ENCODE measurements at regions not wholly inside any gene's neighbourhood (a gene's known extent, or its start where the extent isn't known, plus 50 kb on each side); places are given as distances from the start of the nearest gene placed in this dataset.

DNA sequence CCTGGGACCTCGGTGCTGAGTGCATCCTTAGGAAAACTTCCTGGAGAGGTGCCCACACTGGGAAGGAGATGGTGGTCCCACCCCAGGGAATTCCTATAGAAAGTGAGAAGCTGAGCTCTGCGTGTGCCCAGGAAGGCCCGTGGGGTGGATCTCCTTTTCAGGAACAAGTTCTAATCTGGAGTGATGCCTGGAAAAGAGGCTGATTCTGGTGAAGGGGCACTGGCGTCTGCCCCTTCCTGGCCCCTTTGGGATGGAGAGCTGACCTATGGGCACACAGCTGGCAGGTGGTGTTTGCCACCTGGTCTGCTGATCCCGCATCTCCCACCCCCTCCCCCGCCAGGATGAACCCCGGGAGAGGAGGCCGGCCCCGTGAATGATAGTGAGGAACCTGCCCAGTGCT is 142.0 kb upstream of the RTL1 start:
- no peak for DNase-seq (ENCODE audit: low spot score)

DNA sequence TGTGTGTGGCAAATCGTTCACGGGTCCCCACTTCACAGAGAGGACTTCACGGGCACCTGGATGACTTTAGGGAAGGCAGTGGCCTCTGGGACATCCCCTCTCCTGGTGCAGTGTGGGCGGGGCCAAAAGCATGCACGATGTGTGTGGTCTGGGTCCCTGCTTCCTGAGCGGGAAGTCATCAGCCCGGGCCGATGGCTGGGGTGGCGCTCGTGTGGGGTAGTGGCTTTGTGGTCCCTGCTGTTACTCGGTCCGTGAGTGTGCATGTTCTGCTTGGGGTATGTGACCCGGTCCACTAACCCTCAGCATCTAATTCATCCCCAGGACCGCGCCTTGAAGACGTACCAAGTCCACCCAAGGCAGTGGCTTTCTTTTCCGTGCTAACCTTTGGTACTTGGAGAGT is 142.5 kb upstream of the RTL1 start:
- no peak for DNase-seq (ENCODE audit: low spot score)

DNA sequence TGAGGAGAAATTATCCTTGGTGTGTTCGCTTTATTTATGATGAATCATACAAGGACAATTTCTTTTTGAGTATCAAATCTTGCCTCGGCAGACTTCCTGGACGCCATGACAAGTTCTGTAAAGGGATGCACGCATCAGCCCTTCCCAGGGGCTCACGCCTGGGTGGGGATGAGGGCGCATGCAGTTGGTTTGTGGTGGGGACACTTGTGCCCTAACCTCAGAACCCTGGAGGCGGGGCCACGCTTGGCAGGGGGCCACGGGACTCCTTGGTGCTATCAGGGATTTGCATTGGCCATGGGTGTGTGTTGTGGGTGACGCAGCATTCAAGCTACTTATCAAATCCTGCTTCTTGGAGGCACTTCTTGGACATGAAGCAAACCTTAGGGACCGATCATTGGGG is 143.8 kb upstream of the RTL1 start:
- DNase-seq (ENCODE audit: low spot score), result no peak

DNA sequence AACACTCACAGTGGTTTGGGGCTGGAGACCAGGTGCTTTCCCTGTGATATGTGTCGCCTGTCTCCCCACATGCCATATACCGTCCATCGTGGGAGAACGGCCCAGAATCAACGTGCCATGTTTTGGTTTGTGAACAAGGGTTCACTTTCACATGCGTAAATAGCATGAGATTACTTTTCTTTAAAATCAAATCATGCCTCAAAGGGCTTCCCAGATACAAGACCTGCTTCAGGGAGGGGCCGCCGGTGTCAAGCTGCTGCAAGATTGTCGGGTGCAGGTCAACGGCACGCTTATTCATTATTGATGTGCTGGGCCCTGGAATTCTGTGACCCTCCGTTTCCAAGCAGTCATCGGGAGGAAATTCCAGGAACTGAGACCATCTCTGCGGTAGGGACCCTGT is 145.2 kb upstream of the RTL1 start:
- DNase-seq (ENCODE audit: low spot score), result no peak

DNA sequence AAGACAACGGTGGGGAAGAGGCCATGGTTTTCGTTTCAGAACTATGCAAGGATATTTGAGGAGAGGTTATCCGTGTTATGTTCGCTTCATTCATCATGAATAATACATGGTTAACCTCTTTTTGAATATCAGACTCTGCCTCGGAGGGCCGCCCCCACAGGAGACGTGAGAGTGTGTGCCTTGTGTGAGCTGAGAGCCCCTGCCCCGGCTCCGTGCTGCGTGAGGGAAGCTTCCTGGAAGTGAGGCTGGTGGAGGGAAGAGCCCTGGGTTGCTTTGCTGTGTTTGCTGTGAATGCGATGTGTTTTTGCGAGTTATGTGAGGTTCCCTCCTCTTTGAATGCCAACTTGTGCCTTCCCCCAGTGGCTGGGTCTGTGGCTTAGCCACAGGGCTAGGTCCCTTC is 146.0 kb upstream of the RTL1 start:
- no peak for DNase-seq (ENCODE audit: low spot score)

DNA sequence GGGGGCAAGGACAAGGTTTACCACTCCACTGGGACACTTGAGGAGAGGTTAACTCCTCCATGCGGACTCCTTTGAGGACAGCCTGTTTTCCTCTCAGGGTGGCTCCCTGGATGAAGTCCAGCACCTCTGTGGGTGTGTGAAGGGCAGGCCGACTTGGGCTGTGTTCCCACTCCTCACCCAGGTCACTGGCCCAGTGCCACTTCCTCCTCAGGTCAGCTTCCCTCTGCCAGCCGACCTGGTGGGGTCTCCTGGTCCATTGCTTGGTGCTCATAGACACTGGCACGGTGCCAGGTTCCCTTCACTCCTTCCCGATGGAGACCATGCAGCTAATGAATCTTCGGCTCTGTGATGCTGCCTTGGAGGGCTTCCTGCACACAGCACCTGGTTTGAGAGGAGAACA is 146.4 kb upstream of the RTL1 start:
- DNase-seq (ENCODE audit: low spot score), result no peak

DNA sequence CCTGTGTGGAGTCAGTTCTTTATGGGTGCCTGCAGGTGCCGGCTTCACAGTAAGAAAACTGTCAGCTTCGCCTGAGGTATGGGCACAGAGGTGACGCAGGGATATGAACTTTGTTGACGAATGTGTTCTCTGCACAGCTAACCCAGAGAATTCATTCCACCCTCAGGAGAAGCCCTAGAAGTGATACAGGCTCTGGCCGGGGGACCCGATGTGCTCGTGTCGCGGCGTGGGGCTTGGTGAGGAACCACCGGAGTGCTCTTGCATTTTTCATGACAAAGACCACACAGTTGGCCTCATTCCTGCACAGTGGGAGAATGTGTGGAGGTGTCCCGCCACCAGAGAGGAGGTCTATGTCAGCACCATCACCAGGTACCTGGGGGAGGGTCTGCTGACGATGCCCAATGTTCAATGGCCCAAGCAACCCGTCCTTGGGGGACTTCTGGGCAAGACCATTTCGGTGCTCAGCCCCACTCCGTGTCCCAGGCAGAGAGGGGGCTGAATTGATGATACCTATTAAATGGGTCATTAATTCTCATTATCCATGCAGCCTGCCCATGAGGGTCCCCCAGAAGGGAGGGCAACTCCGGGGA is 147.5 kb upstream of the RTL1 start:
- no peak for DNase-seq (ENCODE audit: low spot score)

DNA sequence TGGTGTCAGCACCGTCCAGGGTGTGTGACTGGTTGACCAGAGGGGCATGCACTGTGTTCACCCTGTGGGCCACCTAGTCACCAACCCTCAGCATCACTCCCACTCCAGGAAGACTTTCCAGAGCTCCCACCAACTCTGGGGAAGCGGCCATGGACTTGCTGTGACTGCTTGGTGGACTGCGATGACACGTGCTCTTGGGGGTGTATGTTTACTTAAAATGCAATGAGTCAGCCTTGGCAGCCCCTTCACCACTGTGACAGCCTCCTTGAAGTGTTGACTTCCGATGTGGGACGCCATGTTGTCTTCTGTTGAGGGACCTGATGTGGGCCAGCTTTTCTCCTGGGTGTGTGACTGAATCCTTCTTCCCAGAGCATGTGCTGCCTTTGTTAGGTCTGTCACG is 151.1 kb upstream of the RTL1 start:
- no peak for DNase-seq (ENCODE audit: low spot score)

DNA sequence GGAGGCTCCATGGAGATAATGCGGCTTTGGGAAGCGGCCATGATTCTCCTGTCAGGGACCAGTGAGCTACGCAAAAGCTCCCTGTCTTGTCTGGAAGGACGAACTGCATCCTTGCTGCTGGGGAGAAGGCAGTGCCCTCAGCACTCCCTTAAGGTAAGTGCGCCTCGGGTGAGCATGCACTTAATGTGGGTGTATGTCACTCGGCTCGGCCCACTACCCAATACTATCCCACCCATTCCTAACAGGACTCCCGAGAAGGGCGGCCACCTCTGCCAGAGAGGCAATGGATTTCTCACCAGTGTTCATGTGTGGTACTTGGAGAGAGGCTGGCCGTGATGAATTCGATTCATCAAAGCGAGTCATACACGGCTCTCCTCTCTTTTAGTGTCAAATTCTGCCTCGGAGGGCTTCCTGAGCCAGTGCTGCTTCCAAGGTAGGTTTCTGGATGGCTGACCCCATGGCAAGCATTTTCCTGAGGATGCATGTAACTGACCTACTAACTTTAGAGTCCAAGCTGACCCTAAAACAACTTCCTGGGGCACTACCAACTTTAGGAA is 151.7 kb upstream of the RTL1 start:
- no peak for DNase-seq (ENCODE audit: low spot score)

DNA sequence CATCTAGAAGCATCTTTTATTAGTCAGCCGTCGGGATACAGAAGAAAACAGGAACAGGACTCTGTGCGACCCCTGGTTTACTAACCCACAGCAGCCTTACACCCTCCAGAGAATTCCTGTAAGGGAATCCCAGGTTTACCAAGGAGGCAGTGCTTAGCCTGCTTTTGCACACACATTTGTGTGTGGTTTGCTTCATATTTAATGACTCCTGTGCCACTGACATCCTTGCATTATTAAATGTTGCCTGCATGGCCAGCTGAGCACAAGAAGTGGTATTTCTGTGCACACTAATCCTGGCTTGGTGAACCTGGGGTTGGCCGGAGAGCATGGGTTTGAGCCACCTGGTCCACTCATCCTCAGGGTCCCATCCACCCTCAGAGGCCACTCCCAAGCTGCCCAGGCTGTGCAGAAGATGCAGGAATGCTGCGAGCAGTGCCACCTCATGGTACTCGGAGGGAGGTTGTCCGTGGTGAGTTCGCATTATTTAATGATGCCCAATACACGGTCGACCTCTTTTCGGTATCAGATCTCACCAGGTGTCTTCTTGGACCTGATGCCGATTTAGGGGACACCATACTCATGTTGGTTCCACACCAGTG is 152.4 kb upstream of the RTL1 start:
- no peak for DNase-seq (ENCODE audit: low spot score)

DNA sequence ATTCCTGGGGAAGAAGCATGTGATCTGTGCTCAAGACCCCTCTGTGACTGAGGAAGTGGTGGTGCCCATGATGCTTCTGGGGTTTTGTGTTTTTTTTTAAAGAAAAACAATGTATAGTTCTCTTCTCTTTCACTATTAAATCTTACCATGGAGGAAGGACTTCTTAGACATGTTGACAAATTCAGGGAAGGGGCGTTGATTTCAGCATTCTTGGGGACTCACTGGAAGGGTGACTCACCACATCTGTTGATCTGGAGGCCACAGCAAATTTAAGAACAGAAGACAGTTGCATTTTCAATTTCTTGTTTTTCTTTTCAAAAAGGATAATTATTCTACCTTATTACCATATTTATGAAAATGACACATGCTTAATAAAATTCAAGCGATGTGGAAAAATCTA is 152.9 kb upstream of the RTL1 start:
- no peak for DNase-seq (ENCODE audit: low spot score)

DNA sequence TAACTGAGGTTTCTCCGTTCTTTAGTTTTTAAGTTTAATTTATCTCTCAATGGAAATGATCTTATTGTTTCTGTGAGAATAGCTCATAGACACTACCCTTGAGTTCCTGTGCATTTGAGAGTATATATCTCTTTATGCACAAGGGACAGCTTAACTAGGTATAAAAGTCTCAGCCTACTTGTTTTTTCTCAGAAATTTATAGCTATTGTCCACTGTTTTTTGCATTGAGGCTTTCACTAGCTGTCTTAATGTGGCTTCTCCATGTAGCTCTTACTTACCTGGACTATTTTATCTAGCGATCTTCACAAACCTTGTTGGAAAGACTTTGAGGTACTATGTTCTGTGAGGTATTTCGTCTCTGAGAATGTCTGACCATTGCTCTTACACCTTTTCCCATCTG is 153.9 kb upstream of the RTL1 start:
- DNase-seq (ENCODE audit: low spot score), result no peak

DNA sequence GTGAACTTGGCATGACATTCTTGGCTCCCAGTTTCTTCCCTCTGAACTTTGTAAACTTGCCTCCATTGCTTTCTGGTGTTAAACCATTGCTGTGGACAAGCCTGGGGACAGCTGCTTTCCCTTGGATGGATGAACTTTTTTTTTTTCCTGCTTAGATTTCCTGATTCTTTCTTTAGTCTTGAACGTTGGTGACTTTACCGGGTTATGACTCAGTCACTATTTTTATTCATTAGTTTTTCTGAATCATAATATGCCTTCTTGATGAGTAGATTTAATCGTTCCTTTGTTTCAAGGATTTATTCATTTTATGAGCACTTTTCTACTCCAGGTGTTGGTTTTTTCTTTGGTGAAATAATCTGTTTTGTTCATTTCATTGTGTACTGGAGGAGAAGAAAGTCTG is 155.0 kb upstream of the RTL1 start:
- DNase-seq (ENCODE audit: low spot score), result no peak

DNA sequence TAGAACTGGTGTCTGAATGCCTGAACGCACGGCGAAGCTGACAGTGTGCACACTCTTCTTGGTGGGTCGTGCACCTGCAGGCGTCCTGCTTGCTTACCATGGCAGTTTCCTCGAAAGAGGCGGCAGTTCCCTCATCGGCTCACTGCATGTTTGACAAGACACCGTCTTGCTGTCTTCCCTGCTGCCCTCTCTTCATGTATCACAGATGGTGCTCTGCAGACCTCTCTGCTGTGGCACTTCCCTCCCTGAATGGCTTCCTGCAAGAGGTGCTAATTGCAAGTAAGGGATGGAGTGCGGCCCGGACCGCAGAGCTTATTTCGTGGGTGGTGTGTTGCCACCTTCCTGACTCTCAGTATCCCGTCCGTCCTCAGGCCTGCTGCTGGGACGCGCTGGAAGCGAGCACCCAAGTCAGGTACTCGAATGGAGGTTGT is 156.7 kb upstream of the RTL1 start:
- no peak for DNase-seq (ENCODE audit: low spot score)

DNA sequence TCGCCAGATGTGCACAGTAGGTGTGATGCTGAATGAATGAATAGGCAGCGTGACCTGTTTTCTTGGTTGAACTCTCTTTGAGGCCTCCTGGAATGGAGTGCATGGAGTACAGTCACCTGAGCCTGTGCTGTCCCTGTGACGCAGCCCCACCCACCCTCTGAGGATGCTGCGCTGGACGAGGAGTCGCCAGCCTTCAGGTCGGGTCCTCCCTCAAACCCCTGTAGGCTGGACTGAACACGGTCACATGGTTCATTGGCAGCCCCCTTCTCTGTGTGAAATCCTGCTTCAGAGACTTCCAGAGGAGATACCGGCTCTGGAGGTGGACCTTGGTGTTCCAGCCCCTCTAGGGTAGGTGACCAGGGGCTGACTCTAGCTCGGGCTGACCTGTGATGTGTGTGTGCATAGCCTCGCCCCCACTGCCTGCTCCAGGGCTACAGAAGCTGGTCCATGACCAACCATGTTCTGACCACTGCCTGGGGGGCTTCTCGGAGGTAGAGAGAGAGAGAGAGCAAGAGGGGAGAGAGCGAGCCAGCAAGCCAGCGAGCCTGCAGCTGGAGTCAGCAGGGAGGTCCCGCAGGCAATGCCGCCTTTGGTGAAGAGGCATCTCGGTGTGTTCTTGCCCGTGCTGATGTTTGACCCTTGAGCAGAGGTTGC is 158.0 kb upstream of the RTL1 start:
- DNase-seq (ENCODE audit: low spot score), result no peak

DNA sequence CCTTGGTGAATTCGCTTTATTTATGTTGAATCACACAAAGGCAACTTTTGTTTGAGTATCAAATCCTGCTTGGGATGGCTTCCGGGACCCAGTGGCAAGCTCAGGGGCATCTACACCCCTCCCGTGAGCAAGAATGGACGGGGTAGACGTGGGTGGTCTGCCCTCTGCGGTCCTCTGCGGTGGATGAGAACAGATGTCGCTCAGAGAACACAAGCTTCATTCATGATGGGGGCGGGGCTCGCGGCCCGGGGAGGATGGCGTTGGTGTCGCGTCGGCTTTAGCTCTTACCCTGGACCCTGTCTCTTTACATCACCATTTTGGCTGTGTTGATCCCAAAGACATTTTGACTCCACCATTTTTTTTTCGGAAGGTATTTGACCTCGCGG is 158.5 kb upstream of the RTL1 start:
- DNase-seq (ENCODE audit: low spot score), result no peak

DNA sequence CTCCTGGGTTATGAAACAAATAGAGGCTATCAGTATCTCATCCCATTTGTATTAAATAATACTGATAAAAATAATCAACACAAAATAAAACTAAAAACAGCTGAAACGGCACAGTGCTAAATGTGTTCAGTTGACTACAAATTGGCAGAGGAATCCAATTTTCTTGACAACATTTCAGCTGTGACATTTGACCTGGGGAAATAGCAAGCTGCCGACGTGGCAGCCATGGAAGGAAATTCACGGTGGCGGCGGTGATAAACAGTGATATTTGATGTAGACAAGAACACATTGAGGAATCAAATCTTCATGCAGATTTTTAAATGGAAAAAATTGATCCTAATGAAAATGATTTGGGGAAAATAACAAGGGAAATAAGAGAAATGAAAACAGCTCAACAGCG is 159.1 kb upstream of the RTL1 start:
- DNase-seq (ENCODE audit: low spot score), result no peak

DNA sequence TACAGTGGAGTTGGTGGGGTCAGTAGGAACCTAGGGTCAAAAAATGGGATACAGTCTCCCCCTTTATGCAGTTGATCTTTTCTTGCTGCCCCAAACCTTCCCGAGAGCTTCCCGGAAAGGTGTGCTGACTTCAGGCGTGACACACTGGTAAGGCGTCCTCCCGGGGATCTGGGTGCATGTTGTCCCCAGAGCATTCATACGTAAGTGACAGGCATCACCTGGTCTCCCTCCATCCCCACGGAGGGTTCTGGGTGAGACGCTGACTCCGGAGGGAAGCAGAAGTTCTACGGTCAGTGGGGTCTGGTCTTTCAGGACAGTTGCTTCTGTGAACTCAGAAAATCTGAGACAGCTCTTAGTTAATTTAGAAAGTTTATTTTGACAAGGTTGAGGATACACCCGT is 159.6 kb upstream of the RTL1 start:
- no peak for DNase-seq (ENCODE audit: low spot score)

DNA sequence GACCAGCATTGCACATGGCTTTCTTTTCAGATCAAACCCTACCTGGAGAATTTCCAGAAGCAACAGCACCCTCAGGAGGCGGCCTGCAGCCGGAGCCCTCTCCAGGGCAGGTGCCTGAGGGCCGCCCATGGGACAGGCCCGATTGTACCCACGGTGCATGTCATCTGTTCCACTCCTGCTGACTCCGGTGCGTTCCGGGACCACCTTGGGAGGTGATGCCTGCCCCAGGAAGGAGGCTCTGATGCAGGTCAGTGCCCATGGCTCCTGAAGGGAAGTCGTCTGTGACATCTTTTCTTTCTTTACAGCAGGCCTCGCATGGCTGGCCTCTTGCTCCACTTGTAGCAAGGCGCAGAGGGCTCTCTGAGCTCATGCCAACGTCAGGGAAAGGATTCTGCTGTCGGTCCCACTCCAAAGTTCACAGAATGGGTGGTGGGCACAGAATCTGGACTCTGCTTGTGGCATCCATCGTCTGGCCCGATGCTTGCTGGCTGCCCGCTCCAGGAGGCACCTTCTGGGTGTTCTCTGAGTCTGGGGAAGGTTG is 160.7 kb upstream of the RTL1 start:
- DNase-seq (ENCODE audit: low spot score), result no peak

DNA sequence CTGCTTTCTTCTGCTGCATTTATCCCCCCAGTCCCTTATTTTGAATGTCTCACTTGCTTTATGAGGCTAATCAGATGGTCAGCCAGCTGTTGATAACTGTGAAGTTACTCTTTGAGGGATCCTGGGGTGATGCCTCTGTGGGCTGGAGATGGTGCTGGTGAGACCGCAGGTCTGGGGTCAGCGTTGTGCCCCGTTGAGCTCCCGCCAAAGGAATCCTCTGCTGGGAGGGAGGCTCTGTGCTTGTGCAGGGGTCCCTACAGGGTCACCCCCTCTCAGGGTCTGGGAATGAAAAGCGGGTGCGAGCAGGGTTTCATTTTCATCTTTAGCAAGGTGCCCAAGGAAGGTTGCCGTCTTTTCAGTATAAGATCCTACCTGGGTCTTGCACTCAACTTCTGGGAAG is 161.2 kb upstream of the RTL1 start:
- DNase-seq (ENCODE audit: low spot score), result no peak

DNA sequence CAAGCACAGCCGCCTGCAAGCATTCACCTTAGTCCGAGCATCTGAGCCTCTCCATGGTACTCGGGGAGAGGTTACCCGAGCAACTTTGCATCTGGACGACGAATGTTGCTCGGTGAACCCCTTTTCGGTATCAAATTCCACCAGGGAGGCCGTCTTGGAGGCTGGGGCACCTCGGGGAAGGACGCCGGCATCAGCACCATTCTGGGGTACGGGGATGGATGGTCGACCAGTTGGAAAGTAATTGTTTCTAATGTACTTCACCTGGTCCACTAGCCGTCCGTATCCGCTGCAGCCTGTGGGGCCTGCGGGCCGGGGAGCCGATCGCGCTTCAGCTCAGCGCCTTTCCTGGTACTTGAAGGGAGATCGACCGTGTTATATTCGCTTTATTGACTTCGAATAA is 161.7 kb upstream of the RTL1 start:
- DNase-seq (ENCODE audit: low spot score), result no peak

DNA sequence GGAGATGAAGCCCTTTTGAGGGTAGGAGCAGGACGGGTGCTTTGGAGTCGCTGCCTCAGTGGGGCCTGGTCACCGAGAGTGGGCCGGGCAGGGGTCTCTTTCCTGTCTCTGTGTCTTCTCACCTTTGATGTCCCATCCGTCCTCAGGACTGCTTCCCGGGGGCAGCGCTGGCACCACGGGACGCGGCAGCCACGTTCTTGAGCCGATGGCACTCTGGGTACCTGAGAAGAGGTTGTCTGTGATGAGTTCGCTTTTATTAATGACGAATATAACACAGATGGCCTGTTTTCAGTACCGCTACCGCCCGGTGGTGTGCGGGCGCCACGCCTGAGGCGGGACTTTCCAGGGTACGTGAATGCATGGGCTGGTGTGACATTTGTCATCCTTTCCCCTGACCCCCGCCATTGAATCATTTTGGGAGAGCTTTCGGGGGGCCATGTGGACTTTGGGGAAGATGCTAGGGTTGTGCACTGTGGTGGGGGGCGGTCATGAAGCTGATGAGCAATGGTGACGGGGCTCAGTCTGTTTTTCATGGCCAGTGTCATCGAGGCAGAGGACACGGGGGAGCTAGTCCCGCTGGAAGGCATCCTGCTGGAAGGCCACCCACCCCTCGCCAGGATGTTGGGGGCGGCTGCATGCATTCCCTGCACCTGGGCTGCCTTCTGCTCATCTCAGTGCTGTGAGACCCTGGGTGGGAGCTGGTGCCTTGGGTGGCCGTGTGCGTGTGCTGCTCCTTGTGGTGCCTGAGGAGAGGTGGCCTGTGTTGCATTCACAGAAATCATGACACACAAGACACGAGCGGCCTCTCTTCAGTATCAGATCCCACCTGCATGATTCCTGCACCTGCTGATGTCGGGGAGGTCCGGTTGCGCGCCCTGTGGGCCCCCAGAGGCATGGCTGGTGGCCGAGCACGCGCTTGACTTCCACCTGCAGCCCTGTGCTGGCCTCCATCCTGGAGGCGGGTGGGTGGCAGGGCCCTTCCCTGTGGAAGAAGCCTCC is 162.5 kb upstream of the RTL1 start:
- DNase-seq (ENCODE audit: low spot score), result no peak

Data from H4 (cell line).